ENCODE measurements at regions not wholly inside any gene's neighbourhood (a gene's known extent, or its start where the extent isn't known, plus 50 kb on each side); places are given as distances from the start of the nearest gene placed in this dataset.

DNA sequence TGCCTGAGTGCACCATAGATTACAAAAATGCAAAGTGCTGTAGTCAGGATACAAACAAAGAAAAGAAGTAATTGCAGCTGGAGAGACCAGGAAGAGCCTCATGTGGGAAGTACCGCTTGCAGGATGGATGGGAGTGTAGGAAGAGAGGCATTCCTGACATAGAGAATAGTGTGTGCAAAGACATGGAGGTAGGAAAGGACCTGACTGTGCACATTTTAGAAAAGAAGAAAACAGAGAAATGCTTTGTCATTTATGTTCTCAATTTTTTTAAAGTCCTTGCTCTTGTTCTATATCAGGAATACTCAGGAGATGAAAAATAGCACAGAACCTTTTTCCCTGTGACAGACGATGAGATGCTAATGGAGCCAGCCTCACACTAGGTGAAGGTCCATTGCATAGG is 358.7 kb upstream of the TMPO start:
- CTCF ChIA-PET = no interaction called here
- H3K36me3 Mint-ChIP-seq (ENCODE audit: low read depth) = no peaks in the 10 kb centered on the region
- DNase-seq = no peak
- no peaks in the 10 kb centered on the region for H3K9me3 Mint-ChIP-seq
- intact Hi-C loops (cut with micrococcal nuclease) = no loop called here
- peaks cover 4% of the 10 kb centered on the region for H3K27me3 Mint-ChIP-seq (ENCODE audit: low read depth)
- H3K4me3 Mint-ChIP-seq = no peak overlapping the region
- no peak overlapping the region for H3K27ac Mint-ChIP-seq
- no peaks in the 10 kb centered on the region for H3K4me1 Mint-ChIP-seq (ENCODE audit: low read depth)

DNA sequence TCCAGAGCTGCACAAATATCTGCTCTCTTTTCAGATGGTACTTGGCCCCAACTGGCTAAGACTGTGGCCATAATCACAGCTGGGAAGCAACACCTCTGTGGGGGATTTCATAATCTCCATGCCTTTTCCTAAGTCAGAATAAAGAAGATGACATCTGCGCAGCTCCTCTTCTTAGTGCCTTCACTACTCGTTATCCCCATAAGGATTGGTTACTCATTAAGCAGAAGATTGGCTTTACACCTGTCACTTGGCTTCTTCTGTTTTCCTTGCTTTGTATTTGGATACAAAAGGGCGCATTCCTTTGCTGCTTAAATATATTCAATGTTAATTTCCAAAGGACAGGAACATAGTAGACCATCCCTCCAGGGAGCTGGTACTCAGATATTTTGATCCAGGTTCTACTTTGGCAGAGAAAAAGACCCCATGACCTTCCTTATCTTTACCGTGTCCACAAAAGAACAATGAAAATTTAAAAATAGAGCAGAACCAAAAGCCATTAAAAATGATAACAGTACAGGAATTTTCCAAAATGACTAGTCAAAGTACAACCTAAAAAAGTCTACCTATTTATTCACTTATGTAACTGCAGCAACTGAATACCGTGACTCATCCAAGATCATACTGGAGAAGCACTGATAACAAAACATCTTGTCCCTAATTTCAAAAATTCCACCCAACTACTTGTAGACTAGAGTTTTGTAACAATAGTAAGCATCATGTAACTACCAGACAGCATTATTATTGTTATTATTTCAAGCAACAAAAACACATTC is 352.3 kb upstream of the TMPO start:
- no peak for DNase-seq
- peaks cover 3% of the 10 kb centered on the region for H3K27me3 Mint-ChIP-seq (ENCODE audit: low read depth)
- no peak overlapping the region for H3K4me3 Mint-ChIP-seq
- intact Hi-C loops (cut with micrococcal nuclease) = no loop called here
- H3K9me3 Mint-ChIP-seq = no peaks in the 10 kb centered on the region
- no peaks in the 10 kb centered on the region for H3K4me1 Mint-ChIP-seq (ENCODE audit: low read depth)
- no peaks in the 10 kb centered on the region for H3K36me3 Mint-ChIP-seq (ENCODE audit: low read depth)
- no peak overlapping the region for H3K27ac Mint-ChIP-seq
- CTCF ChIA-PET = no interaction called here

- Mint-ChIP-seq H3K36me3 (ENCODE audit: low read depth) (no peaks in the 10 kb centered on the region), H3K4me1 (ENCODE audit: low read depth) (no peaks in the 10 kb centered on the region), H3K27ac (no peak overlapping the region), H3K4me3 (no peak overlapping the region), H3K27me3 (ENCODE audit: low read depth) (no peaks in the 10 kb centered on the region), H3K9me3 (no peaks in the 10 kb centered on the region)
- intact Hi-C loops (cut with micrococcal nuclease) = no loop called here
- no peak for DNase-seq
- CTCF ChIA-PET = no interaction called here
Measured at GRCh38 chr12:98172304-98172703, 343.1 kb upstream of the TMPO start.

GRCh38 chr12:98172801-98173200 is 342.6 kb upstream of the TMPO start:
- DNase-seq = no peak
- no peaks in the 10 kb centered on the region for H3K9me3 Mint-ChIP-seq
- no peaks in the 10 kb centered on the region for H3K4me1 Mint-ChIP-seq (ENCODE audit: low read depth)
- intact Hi-C loops (cut with micrococcal nuclease) = no loop called here
- no peak overlapping the region for H3K4me3 Mint-ChIP-seq
- no peaks in the 10 kb centered on the region for H3K27me3 Mint-ChIP-seq (ENCODE audit: low read depth)
- no peaks in the 10 kb centered on the region for H3K36me3 Mint-ChIP-seq (ENCODE audit: low read depth)
- H3K27ac Mint-ChIP-seq = no peak overlapping the region
- CTCF ChIA-PET = no interaction called here

DNA sequence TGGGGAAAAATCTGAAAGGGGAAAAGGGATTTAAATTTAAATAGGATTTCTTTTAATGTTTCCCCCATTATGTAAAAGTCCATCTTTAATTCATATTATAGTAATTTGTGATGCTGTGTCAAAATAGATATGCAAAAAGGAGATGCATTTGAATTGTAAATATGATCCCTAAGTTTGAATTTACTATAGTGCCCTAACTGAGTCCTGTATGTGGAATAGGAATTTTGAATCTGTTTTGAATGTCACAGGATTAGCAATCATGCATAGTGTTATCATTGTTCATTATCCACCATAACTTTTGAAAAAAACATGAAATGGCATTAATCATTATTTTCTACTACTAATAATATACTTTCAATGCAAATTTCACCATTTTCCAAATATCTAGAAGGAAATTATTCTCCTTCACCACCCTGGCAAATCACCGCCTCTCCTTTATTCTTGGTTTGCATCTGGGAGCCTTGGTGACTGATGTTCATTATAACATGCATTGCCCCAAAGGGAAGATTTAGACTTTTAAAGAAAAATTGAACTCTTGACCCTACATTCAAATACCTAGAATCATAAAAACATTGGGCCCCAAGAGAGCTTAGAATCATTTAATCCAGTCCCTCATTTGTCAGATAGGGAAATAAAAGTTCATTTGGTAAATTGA is 341.5 kb upstream of the TMPO start:
- Mint-ChIP-seq H3K4me1 (ENCODE audit: low read depth) (no peaks in the 10 kb centered on the region), H3K4me3 (no peak overlapping the region), H3K27me3 (ENCODE audit: low read depth) (no peaks in the 10 kb centered on the region), H3K36me3 (ENCODE audit: low read depth) (no peaks in the 10 kb centered on the region), H3K27ac (no peak overlapping the region), H3K9me3 (no peaks in the 10 kb centered on the region)
- no peak for DNase-seq
- intact Hi-C loops (cut with micrococcal nuclease) = no loop called here
- CTCF ChIA-PET = interaction anchor here (0.5 to 0.8 kb wide), 2 partner anchors 9 to 1161 kb away, joined by 3 to 7 read pairs; no protein-coding TSS in a partner anchor

DNA sequence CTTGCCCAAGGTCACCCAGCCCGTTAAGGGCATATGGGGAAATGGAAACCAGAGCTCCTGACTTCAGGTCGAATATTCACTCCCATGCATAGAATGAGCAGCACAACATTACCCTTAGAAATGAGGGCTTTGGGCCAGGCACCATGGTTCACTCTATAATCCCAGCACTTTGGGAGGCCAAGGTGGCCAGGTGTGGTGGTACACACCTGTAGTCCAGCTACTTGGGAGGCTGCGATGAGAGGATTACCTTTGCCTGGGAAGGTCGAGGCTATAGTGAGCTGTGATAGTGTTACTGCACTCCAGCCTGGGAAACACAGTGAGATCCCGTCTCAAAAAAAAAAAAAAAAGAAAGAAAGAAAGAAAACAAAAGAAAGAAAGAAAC is 341.0 kb upstream of the TMPO start:
- intact Hi-C loops (cut with micrococcal nuclease) = no loop called here
- CTCF ChIA-PET = interaction anchor here (0.5 to 0.8 kb wide), 2 partner anchors 8 to 1161 kb away, joined by 3 to 7 read pairs; no protein-coding TSS in a partner anchor
- Mint-ChIP-seq H3K36me3 (ENCODE audit: low read depth) (no peaks in the 10 kb centered on the region), H3K9me3 (no peaks in the 10 kb centered on the region), H3K27ac (no peak overlapping the region), H3K27me3 (ENCODE audit: low read depth) (no peaks in the 10 kb centered on the region), H3K4me1 (ENCODE audit: low read depth) (no peaks in the 10 kb centered on the region), H3K4me3 (no peak overlapping the region)
- DNase-seq = no peak

DNA sequence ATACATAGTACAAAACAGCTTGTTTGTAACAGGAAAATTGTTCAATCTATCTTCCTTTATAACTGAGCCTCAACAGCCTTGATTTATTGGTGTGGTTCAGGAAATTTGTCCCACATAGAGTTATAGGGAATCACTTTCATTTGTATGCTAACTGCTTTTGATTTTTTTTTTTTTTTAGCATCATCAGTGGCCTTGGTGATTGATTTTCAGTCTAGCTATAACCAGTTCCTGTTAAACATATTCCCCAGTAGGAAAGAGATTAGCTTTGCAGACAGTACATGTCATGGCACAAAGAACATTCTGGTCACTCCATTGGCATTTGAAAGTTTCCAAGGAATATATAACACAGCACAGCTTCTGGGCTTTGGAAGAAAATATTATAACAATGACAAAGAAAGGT is 337.3 kb upstream of the TMPO start:
- CTCF ChIA-PET = no interaction called here
- no peaks in the 10 kb centered on the region for H3K27me3 Mint-ChIP-seq (ENCODE audit: low read depth)
- no peak overlapping the region for H3K27ac Mint-ChIP-seq
- no peaks in the 10 kb centered on the region for H3K4me1 Mint-ChIP-seq (ENCODE audit: low read depth)
- H3K4me3 Mint-ChIP-seq = no peak overlapping the region
- no peaks in the 10 kb centered on the region for H3K9me3 Mint-ChIP-seq
- no peak for DNase-seq
- no peaks in the 10 kb centered on the region for H3K36me3 Mint-ChIP-seq (ENCODE audit: low read depth)
- intact Hi-C loops (cut with micrococcal nuclease) = no loop called here

- H3K36me3 Mint-ChIP-seq (ENCODE audit: low read depth) = no peaks in the 10 kb centered on the region
- no peaks in the 10 kb centered on the region for H3K27me3 Mint-ChIP-seq (ENCODE audit: low read depth)
- no peaks in the 10 kb centered on the region for H3K4me1 Mint-ChIP-seq (ENCODE audit: low read depth)
- no peak overlapping the region for H3K27ac Mint-ChIP-seq
- CTCF ChIA-PET = no interaction called here
- intact Hi-C loops (cut with micrococcal nuclease) = no loop called here
- no peak overlapping the region for H3K4me3 Mint-ChIP-seq
- H3K9me3 Mint-ChIP-seq = no peaks in the 10 kb centered on the region
- no peak for DNase-seq
Measured at GRCh38 chr12:98179151-98179550, 336.2 kb upstream of the TMPO start.

- no peaks in the 10 kb centered on the region for H3K27me3 Mint-ChIP-seq (ENCODE audit: low read depth)
- no peak for DNase-seq
- H3K36me3 Mint-ChIP-seq (ENCODE audit: low read depth) = no peaks in the 10 kb centered on the region
- H3K9me3 Mint-ChIP-seq = no peaks in the 10 kb centered on the region
- no peak overlapping the region for H3K27ac Mint-ChIP-seq
- intact Hi-C loops (cut with micrococcal nuclease) = no loop called here
- no peak overlapping the region for H3K4me3 Mint-ChIP-seq
- no peaks in the 10 kb centered on the region for H3K4me1 Mint-ChIP-seq (ENCODE audit: low read depth)
- CTCF ChIA-PET = no interaction called here
Measured at GRCh38 chr12:98180603-98181002, 334.8 kb upstream of the TMPO start.

DNA sequence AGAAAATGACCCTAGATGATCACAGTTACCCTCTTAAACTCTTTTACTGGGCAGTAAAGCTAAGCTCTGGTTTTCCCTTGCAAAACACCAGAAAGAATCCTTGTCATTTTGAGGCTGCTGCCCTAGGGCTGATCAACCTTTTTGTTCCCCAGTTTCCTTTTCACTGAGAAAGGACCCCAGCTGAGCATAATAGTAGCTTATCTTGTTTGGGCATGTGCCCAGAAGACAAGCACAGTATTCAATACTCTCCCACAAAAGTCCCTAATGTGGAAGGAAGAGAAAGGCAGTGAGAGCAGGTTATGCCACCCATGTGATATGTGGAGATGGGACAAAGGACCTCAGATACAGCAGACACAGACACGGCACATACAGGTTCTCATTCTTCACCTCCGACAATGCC is 332.6 kb upstream of the TMPO start:
- no peak overlapping the region for H3K4me3 Mint-ChIP-seq
- no peaks in the 10 kb centered on the region for H3K9me3 Mint-ChIP-seq
- CTCF ChIA-PET = interaction anchor here (0.8 to 1.1 kb wide), 2 partner anchors 8 to 42 kb away, joined by 3 to 7 read pairs; no protein-coding TSS in a partner anchor
- H3K36me3 Mint-ChIP-seq (ENCODE audit: low read depth) = no peaks in the 10 kb centered on the region
- no peak for DNase-seq
- H3K27ac Mint-ChIP-seq = no peak overlapping the region
- intact Hi-C loops (cut with micrococcal nuclease) = no loop called here
- no peaks in the 10 kb centered on the region for H3K27me3 Mint-ChIP-seq (ENCODE audit: low read depth)
- no peaks in the 10 kb centered on the region for H3K4me1 Mint-ChIP-seq (ENCODE audit: low read depth)

DNA sequence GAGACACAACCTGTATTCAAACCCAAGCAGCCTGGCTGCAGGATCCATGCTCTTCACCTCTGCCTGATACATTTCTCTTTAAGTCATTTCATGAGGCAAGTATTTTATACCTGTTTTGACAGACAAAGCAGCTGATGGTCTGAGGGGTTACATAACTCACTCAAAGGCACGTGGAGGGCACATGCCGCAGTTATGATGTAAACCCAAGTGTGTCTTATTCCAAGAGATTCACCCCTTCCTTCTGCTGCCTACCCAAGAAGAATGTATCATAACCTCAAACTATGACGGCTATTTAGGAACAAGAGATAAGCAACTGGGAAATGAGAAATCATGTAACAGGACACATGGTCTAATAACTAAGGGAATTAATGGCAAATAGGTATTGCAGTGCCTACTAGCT is 329.8 kb upstream of the TMPO start:
- DNase-seq = no peak
- no peak overlapping the region for H3K4me3 Mint-ChIP-seq
- intact Hi-C loops (cut with micrococcal nuclease) = no loop called here
- no peaks in the 10 kb centered on the region for H3K4me1 Mint-ChIP-seq (ENCODE audit: low read depth)
- no peaks in the 10 kb centered on the region for H3K27me3 Mint-ChIP-seq (ENCODE audit: low read depth)
- CTCF ChIA-PET = no interaction called here
- no peak overlapping the region for H3K27ac Mint-ChIP-seq
- H3K9me3 Mint-ChIP-seq = no peaks in the 10 kb centered on the region
- H3K36me3 Mint-ChIP-seq (ENCODE audit: low read depth) = no peaks in the 10 kb centered on the region

GRCh38 chr12:98188650-98189077 is 326.7 kb upstream of the TMPO start:
- CTCF ChIA-PET = no interaction called here
- no peaks in the 10 kb centered on the region for H3K4me1 Mint-ChIP-seq (ENCODE audit: low read depth)
- no peak overlapping the region for H3K27ac Mint-ChIP-seq
- H3K36me3 Mint-ChIP-seq (ENCODE audit: low read depth) = no peaks in the 10 kb centered on the region
- no peaks in the 10 kb centered on the region for H3K9me3 Mint-ChIP-seq
- no peaks in the 10 kb centered on the region for H3K27me3 Mint-ChIP-seq (ENCODE audit: low read depth)
- DNase-seq = no peak
- intact Hi-C loops (cut with micrococcal nuclease) = no loop called here
- H3K4me3 Mint-ChIP-seq = no peak overlapping the region

- CTCF ChIA-PET = interaction anchor here (0.6 kb wide), 1 partner anchor 161 kb away, joined by 3 read pairs; no protein-coding TSS in a partner anchor
- no peaks in the 10 kb centered on the region for H3K4me1 Mint-ChIP-seq (ENCODE audit: low read depth)
Measured at GRCh38 chr12:98194591-98194990, 320.8 kb upstream of the TMPO start.

More at GRCh38 chr12:98194591-98194990, 320.8 kb upstream of the TMPO start:
- no peak for DNase-seq
- no peaks in the 10 kb centered on the region for H3K9me3 Mint-ChIP-seq
- intact Hi-C loops (cut with micrococcal nuclease) = no loop called here
- H3K4me3 Mint-ChIP-seq = no peak overlapping the region
- no peak overlapping the region for H3K27ac Mint-ChIP-seq
- no peaks in the 10 kb centered on the region for H3K36me3 Mint-ChIP-seq (ENCODE audit: low read depth)
- H3K27me3 Mint-ChIP-seq (ENCODE audit: low read depth) = peaks cover 3% of the 10 kb centered on the region
